Naive B cell (primary cell): ENCODE measurements at regions not wholly inside any gene's neighbourhood (a gene's known extent, or its start where the extent isn't known, plus 50 kb on each side); places are given as distances from the start of the nearest gene placed in this dataset.

Experiments
- ATAC-seq, 2 donors: fragments of 150-1000 bp; cut with Tn5 transposase; 2 replicates each; pipeline ENCODE4 v1.10.0; 2021; ENCODE audit warnings: low read depth in 2 of 2, mild to moderate bottlenecking in 2 of 2, moderate library complexity in 2 of 2
- DNase-seq: peaks from one replicate; pipeline ENCODE4 v3.0.0; 2022
- H3K27ac Mint-ChIP-seq, 6 donors: one replicate each; pipeline ENCODE4 v1.8.0; 2020 to 2022; ENCODE audit warnings: mild to moderate bottlenecking in 6 of 6, mixed read lengths in 6 of 6, moderate library complexity in 5 of 6, inconsistent platforms in 2 of 6
- H3K27me3 Mint-ChIP-seq, 3 donors: one replicate each; pipeline ENCODE4 v1.8.0; 2021 to 2022; ENCODE audit warnings: mixed read lengths in 3 of 3, mild to moderate bottlenecking in 1 of 3
- H3K36me3 Mint-ChIP-seq, 2 donors: one replicate each; pipeline ENCODE4 v1.8.0; 2020 to 2022; ENCODE audit warnings: mixed read lengths in 2 of 2, inconsistent platforms in 1 of 2, mild to moderate bottlenecking in 1 of 2
- H3K4me1 Mint-ChIP-seq, 3 donors: one replicate each; pipeline ENCODE4 v1.8.0; 2020 to 2022; ENCODE audit warnings: mixed read lengths in 3 of 3, inconsistent platforms in 1 of 3, mild to moderate bottlenecking in 1 of 3, moderate library complexity in 1 of 3
- H3K4me3 Mint-ChIP-seq, 8 donors: one replicate each; pipeline ENCODE4 v1.8.0; 2020 to 2022; ENCODE audit warnings: mild to moderate bottlenecking in 8 of 8, mixed read lengths in 8 of 8, moderate library complexity in 8 of 8, inconsistent platforms in 2 of 8
- H3K9me3 Mint-ChIP-seq, 7 donors: one replicate each; pipeline ENCODE4 v1.8.0; 2020 to 2022; ENCODE audit warnings: mixed read lengths in 7 of 7, mild to moderate bottlenecking in 5 of 7, inconsistent platforms in 2 of 7, moderate library complexity in 1 of 7

GRCh38 chr5:144105371-144105770 lies 65.1 kb downstream of the YIPF5 start:
- DNase-seq = no peak
- no peaks in the 10 kb centered on the region for H3K36me3 Mint-ChIP-seq
- no peak for ATAC-seq
- no peak overlapping the region for H3K27ac Mint-ChIP-seq
- peaks cover 0 to 5% (median 0%) of the 10 kb centered on the region in 3 donors for H3K27me3 Mint-ChIP-seq
- H3K4me3 Mint-ChIP-seq = no peak overlapping the region
- no peaks in the 10 kb centered on the region for H3K9me3 Mint-ChIP-seq
- H3K4me1 Mint-ChIP-seq = no peaks in the 10 kb centered on the region

DNA sequence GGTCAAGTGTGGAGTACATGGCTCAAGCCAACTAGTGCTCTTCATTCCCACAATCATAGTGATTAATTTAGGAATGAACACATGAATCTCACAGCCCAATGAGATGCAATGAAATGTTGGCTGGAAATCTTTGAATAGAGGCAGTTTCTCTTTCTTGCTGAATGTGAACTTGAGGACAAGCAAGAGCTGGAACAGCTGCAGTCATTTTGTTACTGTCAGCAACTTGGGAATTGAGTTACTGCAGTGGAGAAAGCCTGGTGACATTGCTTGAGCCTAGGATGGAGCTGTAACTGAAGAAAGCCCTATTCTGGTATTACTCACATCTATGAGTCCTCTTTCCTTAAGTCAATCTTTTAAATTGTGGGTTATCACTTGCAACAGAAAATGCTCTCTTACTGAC lies 62.3 kb downstream of the YIPF5 start:
- Mint-ChIP-seq H3K36me3 (no peaks in the 10 kb centered on the region), H3K9me3 (peaks cover 0 to 4% (median 0%) of the 10 kb centered on the region in 7 donors)
- no peak for DNase-seq

More for the DNA sequence above, 62.3 kb downstream of the YIPF5 start:
- H3K27me3 Mint-ChIP-seq = peaks cover 10 to 20% (median 18%) of the 10 kb centered on the region in 3 donors
- ATAC-seq = no peak
- no peak overlapping the region for H3K27ac Mint-ChIP-seq
- no peak overlapping the region for H3K4me3 Mint-ChIP-seq
- no peaks in the 10 kb centered on the region for H3K4me1 Mint-ChIP-seq
